ENCODE measurements at regions not wholly inside any gene's neighbourhood (a gene's known extent, or its start where the extent isn't known, plus 50 kb on each side); places are given as distances from the start of the nearest gene placed in this dataset.

DNA sequence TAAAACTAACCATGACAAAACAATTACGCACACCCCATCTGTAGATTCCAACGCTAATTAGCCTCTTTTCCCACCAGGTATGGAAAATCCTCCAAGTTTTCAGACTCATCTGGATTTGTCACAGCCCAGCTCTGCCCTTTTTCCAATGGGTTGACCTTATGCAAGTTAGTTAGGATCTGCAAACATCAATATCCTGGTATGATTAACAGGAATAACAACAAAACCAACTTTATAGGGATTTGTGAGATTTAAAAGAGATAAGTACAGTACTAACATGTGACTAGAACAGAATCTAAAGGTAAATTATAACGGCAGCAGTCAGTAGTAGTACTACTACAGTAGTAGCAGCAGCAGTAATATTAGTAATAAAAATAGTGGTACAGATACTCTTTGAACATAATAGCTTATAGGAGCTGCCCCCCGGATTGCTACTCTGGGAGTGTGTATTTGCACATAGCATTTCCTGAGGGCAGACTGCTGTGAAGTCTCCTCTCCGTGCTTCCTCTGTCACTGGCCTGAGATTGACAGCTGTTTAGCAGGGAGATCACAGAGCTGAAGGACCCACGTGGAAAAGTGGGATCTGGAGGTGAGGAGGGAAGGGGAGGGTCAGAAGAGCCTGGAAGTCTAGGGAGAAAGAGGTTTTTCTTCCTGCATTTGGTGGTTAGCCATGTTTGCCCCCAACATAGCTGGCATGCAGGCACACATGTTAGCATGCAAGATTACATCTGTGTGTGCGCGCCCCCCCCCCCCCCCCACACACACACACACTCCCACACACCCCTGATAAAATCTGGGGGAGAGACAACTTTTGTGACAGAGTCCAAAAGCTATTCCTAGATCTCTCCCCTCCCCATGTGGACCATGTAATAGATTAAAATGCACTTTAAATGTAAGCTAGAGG is 73.3 kb upstream of the FAM171A1 start:
- ATAC-seq (ENCODE audit: low read depth in 2 of 2) (no peak), DNase-seq (no peak)
- H3K36me3 Mint-ChIP-seq = no peaks in the 10 kb centered on the region
- H3K4me3 Mint-ChIP-seq = no peak overlapping the region
- H3K27me3 Mint-ChIP-seq = peaks cover 10 to 23% (median 13%) of the 10 kb centered on the region in 3 donors
- H3K4me1 Mint-ChIP-seq = peaks cover 0 to 4% (median 2%) of the 10 kb centered on the region in 3 donors
- H3K9me3 Mint-ChIP-seq = peaks cover 0 to 2% (median 0%) of the 10 kb centered on the region in 7 donors
- H3K27ac Mint-ChIP-seq = no peak overlapping the region

DNA sequence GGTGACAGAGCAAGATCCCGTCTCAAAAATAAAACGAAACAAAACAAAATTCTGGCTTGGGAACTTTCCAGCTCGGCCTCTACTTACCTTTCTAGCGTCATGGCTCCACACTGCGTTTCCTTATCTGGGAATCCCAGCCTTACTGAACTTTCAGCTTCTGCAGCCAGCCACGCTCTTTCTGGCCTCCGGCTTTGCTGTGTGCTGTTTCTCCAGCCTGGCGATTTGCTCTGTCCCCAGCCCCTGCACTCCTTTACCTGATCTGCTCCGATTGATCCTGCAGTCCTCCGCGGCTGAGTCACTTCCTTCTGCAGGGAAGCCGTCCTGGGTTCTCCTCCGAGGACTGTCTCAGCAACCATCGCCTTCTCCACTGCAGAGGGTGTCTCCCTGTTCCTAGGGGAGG is 71.0 kb upstream of the FAM171A1 start:
- Mint-ChIP-seq H3K4me3 (no peak overlapping the region), H3K27me3 (peaks cover 16 to 32% (median 18%) of the 10 kb centered on the region in 3 donors), H3K4me1 (peaks cover 0 to 4% (median 3%) of the 10 kb centered on the region in 3 donors), H3K9me3 (no peaks in the 10 kb centered on the region), H3K36me3 (no peaks in the 10 kb centered on the region), H3K27ac (no peak overlapping the region)
- ATAC-seq (ENCODE audit: low read depth in 2 of 2) = no peak
- DNase-seq = no peak

- peak overlapping the region in 1 of 6 donors; percentile 19 for H3K27ac Mint-ChIP-seq
- peaks cover 16 to 41% (median 24%) of the 10 kb centered on the region in 3 donors for H3K27me3 Mint-ChIP-seq
- no peak overlapping the region for H3K4me3 Mint-ChIP-seq
- no peaks in the 10 kb centered on the region for H3K36me3 Mint-ChIP-seq
- peaks cover 0 to 4% (median 3%) of the 10 kb centered on the region in 3 donors for H3K4me1 Mint-ChIP-seq
- DNase-seq (no peak), ATAC-seq (ENCODE audit: low read depth in 2 of 2) (no peak)
- H3K9me3 Mint-ChIP-seq = no peaks in the 10 kb centered on the region
These were observed 69.2 kb upstream of the FAM171A1 start for GRCh38 chr10:15440204-15440711.

DNA sequence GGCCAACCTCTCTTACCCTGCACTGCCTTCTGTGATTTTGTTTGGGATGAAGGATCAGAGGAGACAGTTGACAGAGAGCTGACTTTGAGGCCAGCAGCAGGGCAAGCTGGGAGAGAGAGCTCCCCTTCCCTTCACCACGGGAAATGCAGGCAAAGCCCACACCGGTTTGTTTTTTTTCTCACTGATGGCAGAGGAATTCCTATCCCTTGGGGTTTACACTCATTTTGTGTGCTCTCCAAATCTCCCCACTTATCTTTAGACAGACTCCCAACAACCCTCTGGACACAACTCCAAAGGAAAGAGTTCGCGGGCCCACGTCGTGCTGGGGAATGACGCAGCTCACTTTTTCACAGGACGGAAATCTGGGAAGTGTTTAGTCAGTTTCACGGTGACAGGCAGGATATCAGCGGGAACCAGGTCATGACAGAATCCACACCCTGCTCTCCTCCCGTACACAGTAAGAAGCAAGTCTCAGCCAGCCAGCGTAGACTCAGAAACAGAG is 68.3 kb upstream of the FAM171A1 start:
- H3K27me3 Mint-ChIP-seq = peaks cover 23 to 47% (median 24%) of the 10 kb centered on the region in 3 donors
- H3K4me3 Mint-ChIP-seq = peak overlapping the region in 1 of 8 donors; percentile 36
- H3K4me1 Mint-ChIP-seq = peaks cover 5 to 9% (median 6%) of the 10 kb centered on the region in 3 donors
- H3K27ac Mint-ChIP-seq = peak overlapping the region in 1 of 6 donors; percentile 16
- ATAC-seq (ENCODE audit: low read depth in 2 of 2) (no peak), DNase-seq (no peak)
- H3K36me3 Mint-ChIP-seq = no peaks in the 10 kb centered on the region
- H3K9me3 Mint-ChIP-seq = no peaks in the 10 kb centered on the region

DNA sequence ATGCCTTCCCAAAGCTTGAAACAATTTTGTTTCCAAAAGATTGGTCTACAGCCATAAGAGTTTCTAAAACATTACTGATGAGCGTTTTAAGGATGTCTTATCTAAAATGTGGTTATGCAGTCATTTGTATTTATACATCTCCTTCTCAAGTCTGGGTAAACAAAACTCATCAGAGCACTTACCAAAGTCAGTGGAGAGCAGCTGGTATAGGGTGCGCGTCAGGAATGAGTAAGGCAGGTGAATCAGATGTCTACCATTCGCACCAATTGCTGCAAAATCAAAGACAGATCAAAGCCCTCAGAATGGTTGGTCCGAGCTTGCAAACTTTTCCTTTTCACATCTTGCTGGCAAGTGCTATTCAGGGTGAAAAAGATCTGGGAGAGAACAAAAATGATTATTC is 65.6 kb upstream of the FAM171A1 start:
- H3K4me3 Mint-ChIP-seq = no peak overlapping the region
- H3K27ac Mint-ChIP-seq = no peak overlapping the region
- H3K9me3 Mint-ChIP-seq = no peaks in the 10 kb centered on the region
- H3K36me3 Mint-ChIP-seq = no peaks in the 10 kb centered on the region
- peaks cover 22 to 52% (median 41%) of the 10 kb centered on the region in 3 donors for H3K27me3 Mint-ChIP-seq
- peaks cover 11 to 13% (median 12%) of the 10 kb centered on the region in 3 donors for H3K4me1 Mint-ChIP-seq
- ATAC-seq (ENCODE audit: low read depth in 2 of 2) (no peak), DNase-seq (no peak)

- DNase-seq (peak; percentile 24), ATAC-seq (ENCODE audit: low read depth in 2 of 2) (no peak)
- H3K9me3 Mint-ChIP-seq = no peaks in the 10 kb centered on the region
- H3K4me3 Mint-ChIP-seq = peak overlapping the region; percentile 39 to 89 (median 82)
- H3K27ac Mint-ChIP-seq = peak overlapping the region in 2 of 6 donors; percentile 24 to 67
- H3K36me3 Mint-ChIP-seq = no peaks in the 10 kb centered on the region
- peaks cover 8 to 12% (median 9%) of the 10 kb centered on the region in 3 donors for H3K4me1 Mint-ChIP-seq
- peaks cover 16 to 32% (median 29%) of the 10 kb centered on the region in 3 donors for H3K27me3 Mint-ChIP-seq
These were observed 62.9 kb upstream of the FAM171A1 start for GRCh38 chr10:15433850-15434537.

DNA sequence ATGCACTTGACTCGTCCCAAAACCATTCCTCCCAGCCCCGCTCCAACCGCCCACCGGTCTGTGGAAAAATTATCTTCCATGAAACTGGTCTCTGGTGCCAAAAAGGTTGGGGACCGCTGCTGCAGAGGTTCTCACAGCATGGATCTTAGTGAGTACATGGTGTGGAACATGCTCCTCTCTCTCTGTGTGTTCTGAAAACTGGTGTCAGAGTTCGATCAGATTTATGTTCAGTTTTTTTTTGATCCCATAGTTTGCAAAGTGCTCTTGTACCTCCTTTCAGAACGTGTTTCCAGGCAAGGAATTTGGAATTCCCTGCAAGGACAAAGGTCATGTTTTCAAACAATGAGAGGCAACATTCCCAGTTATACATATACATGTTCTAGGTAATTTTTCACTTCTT is 61.2 kb upstream of the FAM171A1 start:
- Mint-ChIP-seq H3K27ac (no peak overlapping the region), H3K9me3 (no peaks in the 10 kb centered on the region), H3K4me1 (peaks cover 8 to 12% (median 9%) of the 10 kb centered on the region in 3 donors), H3K36me3 (no peaks in the 10 kb centered on the region), H3K27me3 (peaks cover 13 to 29% (median 29%) of the 10 kb centered on the region in 3 donors), H3K4me3 (no peak overlapping the region)
- DNase-seq (no peak), ATAC-seq (ENCODE audit: low read depth in 2 of 2) (no peak)

- Mint-ChIP-seq H3K4me3 (peak overlapping the region in 1 of 8 donors; percentile 9), H3K9me3 (no peaks in the 10 kb centered on the region), H3K4me1 (peaks cover 8 to 12% (median 9%) of the 10 kb centered on the region in 3 donors), H3K27me3 (peaks cover 5 to 29% (median 21%) of the 10 kb centered on the region in 3 donors), H3K36me3 (no peaks in the 10 kb centered on the region), H3K27ac (peak overlapping the region in 1 of 6 donors; percentile 29)
- ATAC-seq (ENCODE audit: low read depth in 2 of 2) (no peak), DNase-seq (no peak)
These were observed 60.1 kb upstream of the FAM171A1 start for GRCh38 chr10:15430969-15431771.

- no peak for DNase-seq
- H3K4me3 Mint-ChIP-seq = no peak overlapping the region
- no peak for ATAC-seq (ENCODE audit: low read depth in 2 of 2)
- peaks cover 0 to 15% (median 5%) of the 10 kb centered on the region in 3 donors for H3K27me3 Mint-ChIP-seq
- H3K9me3 Mint-ChIP-seq = no peaks in the 10 kb centered on the region
- H3K27ac Mint-ChIP-seq = peak overlapping the region in 1 of 6 donors; percentile 38
- H3K36me3 Mint-ChIP-seq = no peaks in the 10 kb centered on the region
- H3K4me1 Mint-ChIP-seq = peaks cover 0 to under 1% (median 0%) of the 10 kb centered on the region in 3 donors
These were observed 57.6 kb upstream of the FAM171A1 start for GRCh38 chr10:15428681-15429080.

DNA sequence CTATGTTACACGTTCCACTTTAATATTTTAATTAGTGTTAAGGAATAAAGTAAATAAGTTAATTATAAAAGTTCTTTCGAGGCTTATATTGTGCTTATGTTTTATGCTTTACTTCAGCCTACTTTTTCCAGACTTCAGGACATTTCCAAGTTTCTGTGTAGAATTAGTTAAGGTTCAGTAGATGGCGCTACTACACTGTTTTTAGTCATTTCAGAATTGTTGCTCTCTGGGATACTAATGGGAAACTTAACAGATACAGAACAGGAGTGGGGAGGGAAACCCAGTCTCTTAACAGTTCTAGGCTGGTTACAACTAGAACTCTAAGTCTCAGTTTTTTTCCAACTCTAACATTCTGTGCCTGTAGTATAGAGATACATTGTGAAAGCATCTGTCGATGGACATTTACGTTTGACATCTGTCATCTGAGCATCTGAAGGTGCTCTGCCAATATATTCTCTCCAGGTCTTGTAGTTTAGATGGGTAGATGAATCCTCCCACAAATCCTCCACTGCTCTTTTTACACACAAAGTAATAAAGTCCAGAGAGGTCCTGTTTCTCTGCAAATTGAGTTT is 56.8 kb upstream of the FAM171A1 start:
- no peak overlapping the region for H3K27ac Mint-ChIP-seq
- ATAC-seq (ENCODE audit: low read depth in 2 of 2) (no peak), DNase-seq (no peak)
- no peaks in the 10 kb centered on the region for H3K36me3 Mint-ChIP-seq
- H3K27me3 Mint-ChIP-seq = peaks cover 0 to 15% (median 6%) of the 10 kb centered on the region in 3 donors
- H3K9me3 Mint-ChIP-seq = no peaks in the 10 kb centered on the region
- H3K4me1 Mint-ChIP-seq = no peaks in the 10 kb centered on the region
- no peak overlapping the region for H3K4me3 Mint-ChIP-seq

GRCh38 chr10:15426558-15426957 is 55.5 kb upstream of the FAM171A1 start:
- no peak overlapping the region for H3K27ac Mint-ChIP-seq
- H3K4me3 Mint-ChIP-seq = no peak overlapping the region
- no peak for ATAC-seq (ENCODE audit: low read depth in 2 of 2)
- H3K4me1 Mint-ChIP-seq = no peaks in the 10 kb centered on the region
- H3K36me3 Mint-ChIP-seq = no peaks in the 10 kb centered on the region
- peaks cover 0 to 8% (median 3%) of the 10 kb centered on the region in 3 donors for H3K27me3 Mint-ChIP-seq
- H3K9me3 Mint-ChIP-seq = peaks cover 0 to 6% (median 0%) of the 10 kb centered on the region in 7 donors
- DNase-seq = no peak

GRCh38 chr10:15426115-15426514 is 55.0 kb upstream of the FAM171A1 start:
- no peak overlapping the region for H3K4me3 Mint-ChIP-seq
- peaks cover 0 to 6% (median 0%) of the 10 kb centered on the region in 7 donors for H3K9me3 Mint-ChIP-seq
- H3K4me1 Mint-ChIP-seq = no peaks in the 10 kb centered on the region
- no peaks in the 10 kb centered on the region for H3K36me3 Mint-ChIP-seq
- DNase-seq (no peak), ATAC-seq (ENCODE audit: low read depth in 2 of 2) (no peak)
- peaks cover 0 to 8% (median 0%) of the 10 kb centered on the region in 3 donors for H3K27me3 Mint-ChIP-seq
- no peak overlapping the region for H3K27ac Mint-ChIP-seq
